Right hindlimb (tissue), 1 donor: ENCODE measurements at regions not wholly inside any gene's neighbourhood (a gene's known extent, or its start where the extent isn't known, plus 50 kb on each side); places are given as distances from the start of the nearest gene placed in this dataset.
"Not testable (repeated sequence)": the region's sequence is repeated elsewhere in the genome, so short reads cannot be mapped to it uniquely, and the experiment has no call there.

Experiments used
- DNase-seq: peaks from one replicate; pipeline ENCODE4 v3.0.0-alpha.2; 2018

GRCh38 chr17:22310717-22311686, 618.7 kb downstream of the KCNJ18 start:
- no peak for DNase-seq

GRCh38 chr17:22321001-22321400, 628.7 kb downstream of the KCNJ18 start:
- not testable (repeated sequence) for DNase-seq

DNA sequence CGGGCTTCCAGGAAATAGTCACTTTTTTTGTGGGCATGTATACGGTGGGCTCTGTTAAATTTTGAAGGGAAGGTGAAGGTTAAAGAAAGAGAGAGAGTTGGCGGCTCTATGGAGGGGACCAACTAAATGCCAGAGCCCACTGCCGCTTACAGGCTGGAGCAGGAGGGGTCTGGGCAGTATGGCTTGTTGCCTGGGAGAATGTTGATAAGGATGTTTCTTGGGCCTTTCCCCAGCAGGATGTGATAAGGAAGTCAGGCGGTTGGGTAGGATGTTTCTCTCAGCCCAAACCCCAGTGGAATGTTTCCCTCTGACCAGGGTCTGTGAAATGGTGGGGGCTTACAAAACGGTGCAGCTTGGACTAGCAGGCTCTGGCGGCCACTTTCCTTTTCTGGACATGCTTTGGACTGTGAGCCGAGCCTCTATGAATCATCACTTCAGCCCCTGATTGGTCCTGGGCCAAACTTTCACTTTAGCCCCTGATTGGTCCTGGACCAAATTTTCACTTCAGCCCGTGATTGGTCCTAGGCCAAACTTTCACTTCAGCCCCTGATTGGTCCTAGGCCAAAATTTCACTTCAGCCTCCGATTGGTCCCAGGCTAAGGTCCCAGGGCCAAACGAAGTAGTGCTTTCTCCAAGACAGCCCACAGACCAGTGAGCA, 630.7 kb downstream of the KCNJ18 start:
- DNase-seq: not testable (repeated sequence)

DNA sequence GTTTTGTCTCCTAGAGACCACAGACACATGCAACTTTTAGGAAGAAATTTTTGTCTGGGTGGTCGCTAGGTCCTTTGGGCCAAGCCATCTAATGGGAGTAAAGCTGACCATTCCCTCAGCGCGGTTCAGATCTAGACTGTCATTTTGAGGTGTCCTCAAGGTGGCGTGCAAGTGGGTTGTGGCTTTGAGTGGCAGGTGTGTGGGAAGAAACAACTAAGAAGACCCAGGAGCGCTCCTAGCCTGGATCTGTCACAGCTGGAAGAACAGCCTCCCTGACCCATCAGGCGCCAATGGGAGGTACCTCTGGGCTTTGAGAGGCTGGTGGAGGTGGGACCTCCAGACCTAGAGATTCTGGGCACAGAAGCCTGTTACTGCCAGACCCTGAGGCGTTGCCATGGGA, 645.1 kb downstream of the KCNJ18 start:
- no peak for DNase-seq

DNA sequence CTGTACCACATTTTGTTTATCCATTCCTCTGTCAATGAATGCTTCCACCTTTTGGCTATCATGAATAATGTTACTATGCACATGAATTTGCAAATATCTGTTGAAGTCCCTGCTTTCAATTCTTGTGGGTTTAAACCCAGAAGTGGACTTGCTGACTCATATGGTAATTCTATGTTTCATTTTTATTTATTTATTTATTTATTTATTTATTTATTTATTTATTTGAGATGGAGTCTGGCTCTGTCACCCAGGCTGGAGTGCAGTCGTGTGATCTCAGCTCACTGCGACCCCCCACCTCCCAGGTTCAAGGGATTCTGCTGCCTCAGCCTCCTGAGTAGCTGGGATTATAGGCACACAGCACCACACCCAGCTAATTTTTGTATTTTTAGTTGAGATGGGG, 664.3 kb downstream of the KCNJ18 start:
- not testable (repeated sequence) for DNase-seq

GRCh38 chr17:22370988-22371387, 678.7 kb downstream of the KCNJ18 start:
- DNase-seq: not testable (repeated sequence)

DNA sequence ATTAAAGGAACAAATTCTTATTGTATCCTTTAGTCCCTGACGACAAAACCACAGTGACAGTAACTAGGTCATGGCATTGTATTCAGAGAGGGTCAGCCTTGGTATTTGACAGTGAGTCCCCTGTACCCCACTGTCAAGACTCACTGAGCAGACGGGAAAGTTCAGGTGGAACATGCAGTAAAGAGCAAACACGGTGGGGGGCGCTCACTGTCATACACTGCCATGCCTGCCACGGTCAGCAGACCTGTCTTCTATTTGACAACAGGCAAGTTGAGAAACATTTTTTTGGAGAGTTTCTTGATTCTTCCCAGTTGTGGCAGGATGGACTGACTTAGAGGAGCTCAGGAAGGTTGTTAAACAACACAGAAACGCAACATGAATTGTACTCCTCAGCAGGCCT, 681.6 kb downstream of the KCNJ18 start:
- DNase-seq: no peak

GRCh38 chr17:22374741-22375140, 682.4 kb downstream of the KCNJ18 start:
- DNase-seq: no peak

DNA sequence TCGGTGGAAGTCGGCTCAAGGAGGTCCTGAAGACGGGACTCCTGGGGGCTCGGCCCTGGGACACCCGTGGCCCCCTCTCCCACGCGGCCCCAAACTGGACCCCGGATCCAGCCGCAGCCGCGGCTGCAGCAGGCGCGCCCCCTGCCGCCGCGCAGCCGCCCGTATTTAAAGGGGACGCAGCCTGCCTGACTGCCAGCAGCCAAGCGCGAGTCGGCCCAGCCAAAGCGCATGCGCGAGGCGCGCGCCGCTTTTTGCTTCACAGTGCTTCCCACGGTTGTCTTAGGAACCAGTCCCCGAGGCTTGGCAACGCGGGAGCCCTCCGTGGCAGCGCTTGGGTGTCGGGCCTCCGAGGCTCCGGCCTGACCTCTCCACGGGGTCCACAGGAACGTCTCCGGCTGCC, 684.4 kb downstream of the KCNJ18 start:
- not testable (repeated sequence) for DNase-seq

- not testable (repeated sequence) for DNase-seq
Observed at GRCh38 chr17:22378748-22379147, 686.4 kb downstream of the KCNJ18 start.

DNA sequence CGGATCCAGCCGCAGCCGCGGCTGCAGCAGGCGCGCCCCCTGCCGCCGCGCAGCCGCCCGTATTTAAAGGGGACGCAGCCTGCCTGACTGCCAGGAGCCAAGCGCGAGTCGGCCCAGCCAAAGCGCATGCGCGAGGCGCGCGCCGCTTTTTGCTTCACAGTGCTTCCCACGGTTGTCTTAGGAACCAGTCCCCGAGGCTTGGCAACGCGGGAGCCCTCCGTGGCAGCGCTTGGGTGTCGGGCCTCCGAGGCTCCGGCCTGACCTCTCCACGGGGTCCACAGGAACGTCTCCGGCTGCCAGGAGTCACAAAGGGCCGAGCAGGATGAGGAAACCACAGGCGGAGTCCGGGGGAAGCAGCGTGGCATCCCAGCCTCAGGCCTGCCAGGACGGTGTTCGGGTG, 689.3 kb downstream of the KCNJ18 start:
- not testable (repeated sequence) for DNase-seq

DNA sequence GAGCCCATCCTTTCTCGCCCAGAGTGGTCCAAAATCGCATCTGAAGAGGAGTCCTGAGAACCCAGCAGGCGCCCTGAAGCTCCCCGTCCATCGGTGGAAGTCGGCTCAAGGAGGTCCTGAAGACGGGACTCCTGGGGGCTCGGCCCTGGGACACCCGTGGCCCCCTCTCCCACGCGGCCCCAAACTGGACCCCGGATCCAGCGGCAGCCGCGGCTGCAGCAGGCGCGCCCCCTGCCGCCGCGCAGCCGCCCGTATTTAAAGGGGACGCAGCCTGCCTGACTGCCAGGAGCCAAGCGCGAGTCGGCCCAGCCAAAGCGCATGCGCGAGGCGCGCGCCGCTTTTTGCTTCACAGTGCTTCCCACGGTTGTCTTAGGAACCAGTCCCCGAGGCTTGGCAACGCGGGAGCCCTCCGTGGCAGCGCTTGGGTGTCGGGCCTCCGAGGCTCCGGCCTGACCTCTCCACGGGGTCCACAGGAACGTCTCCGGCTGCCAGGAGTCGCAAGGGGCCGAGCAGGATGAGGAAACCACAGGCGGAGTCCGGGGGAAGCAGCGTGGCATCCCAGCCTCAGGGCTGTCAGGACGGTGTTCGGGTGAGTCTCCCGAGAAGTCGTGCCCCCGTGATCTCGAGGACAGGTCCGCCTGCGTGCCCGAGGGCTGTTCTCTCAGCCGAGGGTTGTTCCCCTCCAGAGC, 691.6 kb downstream of the KCNJ18 start:
- not testable (repeated sequence) for DNase-seq

- DNase-seq: not testable (repeated sequence)
Observed at GRCh38 chr17:22384461-22384800, 692.1 kb downstream of the KCNJ18 start.

- not testable (repeated sequence) for DNase-seq
Observed at GRCh38 chr17:22398446-22398845, 706.1 kb downstream of the KCNJ18 start.

DNA sequence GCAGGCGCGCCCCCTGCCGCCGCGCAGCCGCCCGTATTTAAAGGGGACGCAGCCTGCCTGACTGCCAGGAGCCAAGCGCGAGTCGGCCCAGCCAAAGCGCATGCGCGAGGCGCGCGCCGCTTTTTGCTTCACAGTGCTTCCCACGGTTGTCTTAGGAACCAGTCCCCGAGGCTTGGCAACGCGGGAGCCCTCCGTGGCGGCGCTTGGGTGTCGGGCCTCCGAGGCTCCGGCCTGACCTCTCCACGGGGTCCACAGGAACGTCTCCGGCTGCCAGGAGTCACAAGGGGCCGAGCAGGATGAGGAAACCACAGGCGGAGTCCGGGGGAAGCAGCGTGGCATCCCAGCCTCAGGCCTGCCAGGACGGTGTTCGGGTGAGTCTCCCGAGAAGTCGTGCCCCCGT, 706.7 kb downstream of the KCNJ18 start:
- DNase-seq: not testable (repeated sequence)

DNA sequence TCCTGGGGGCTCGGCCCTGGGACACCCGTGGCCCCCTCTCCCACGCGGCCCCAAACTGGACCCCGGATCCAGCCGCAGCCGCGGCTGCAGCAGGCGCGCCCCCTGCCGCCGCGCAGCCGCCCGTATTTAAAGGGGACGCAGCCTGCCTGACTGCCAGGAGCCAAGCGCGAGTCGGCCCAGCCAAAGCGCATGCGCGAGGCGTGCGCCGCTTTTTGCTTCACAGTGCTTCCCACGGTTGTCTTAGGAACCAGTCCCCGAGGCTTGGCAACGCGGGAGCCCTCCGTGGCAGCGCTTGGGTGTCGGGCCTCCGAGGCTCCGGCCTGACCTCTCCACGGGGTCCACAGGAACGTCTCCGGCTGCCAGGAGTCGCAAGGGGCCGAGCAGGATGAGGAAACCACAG, 712.8 kb downstream of the KCNJ18 start:
- not testable (repeated sequence) for DNase-seq

GRCh38 chr17:22409160-22409751, 716.9 kb downstream of the KCNJ18 start:
- DNase-seq: no peak

DNA sequence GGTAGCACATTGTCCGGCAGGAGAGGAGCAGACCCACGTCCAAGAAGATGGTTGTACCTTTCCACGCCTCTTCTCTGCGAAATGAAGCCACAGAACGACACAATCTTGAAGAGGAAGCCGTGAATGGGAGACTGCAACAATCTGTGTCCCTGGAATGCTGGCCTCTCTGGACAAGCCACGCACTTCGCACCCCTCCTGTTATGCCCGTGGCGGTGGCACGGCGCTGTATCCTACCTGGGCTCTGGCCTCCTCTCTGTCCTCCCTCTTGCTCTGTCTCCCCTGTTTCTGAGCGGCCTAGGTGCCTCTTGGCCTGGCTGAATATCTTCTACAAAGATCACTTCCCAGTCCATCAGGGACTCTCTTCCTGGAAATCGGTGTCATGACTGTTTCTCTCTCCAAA, 717.8 kb downstream of the KCNJ18 start:
- no peak for DNase-seq

- no peak for DNase-seq
Observed at GRCh38 chr17:22411185-22411784, 719.0 kb downstream of the KCNJ18 start.

DNA sequence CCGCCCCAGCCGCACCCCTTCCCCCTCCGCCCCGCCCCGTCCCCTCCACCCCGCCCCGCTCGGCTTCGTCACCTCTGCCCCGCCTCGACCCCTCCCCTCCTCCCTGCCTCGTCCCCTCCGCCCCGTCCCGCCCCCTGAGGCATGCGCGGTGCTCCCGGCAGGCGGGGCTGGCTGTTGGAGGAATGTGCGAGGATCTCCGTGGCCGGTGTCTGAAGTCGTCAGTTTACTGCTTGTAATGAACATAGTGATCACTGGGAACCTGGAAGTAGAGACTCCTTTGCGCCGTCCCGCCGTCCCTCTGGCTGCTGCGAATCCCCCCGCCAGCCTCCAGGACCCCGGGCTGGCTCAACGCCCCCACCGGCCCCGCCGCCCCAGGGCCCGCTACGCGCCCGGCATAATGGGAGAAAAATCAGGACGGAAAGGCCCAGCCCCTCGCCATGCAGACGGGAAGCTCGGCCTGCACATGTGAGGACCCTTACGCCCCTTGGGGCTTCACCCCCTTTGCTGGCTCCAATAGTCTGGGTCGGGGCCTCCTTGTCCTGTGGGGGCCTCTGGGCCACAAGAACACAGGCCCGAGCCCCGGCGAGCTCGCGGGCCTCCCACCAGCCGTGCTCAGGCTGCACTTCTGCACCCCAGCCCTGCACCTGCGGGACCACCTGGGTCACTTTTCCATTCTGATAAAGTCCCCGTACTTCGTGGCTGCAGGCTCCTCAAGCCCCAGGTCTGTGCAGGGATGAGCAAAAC, 743.1 kb downstream of the KCNJ18 start:
- no peak for DNase-seq

- no peak for DNase-seq
Observed at GRCh38 chr17:22441776-22442175, 749.5 kb downstream of the KCNJ18 start.

DNA sequence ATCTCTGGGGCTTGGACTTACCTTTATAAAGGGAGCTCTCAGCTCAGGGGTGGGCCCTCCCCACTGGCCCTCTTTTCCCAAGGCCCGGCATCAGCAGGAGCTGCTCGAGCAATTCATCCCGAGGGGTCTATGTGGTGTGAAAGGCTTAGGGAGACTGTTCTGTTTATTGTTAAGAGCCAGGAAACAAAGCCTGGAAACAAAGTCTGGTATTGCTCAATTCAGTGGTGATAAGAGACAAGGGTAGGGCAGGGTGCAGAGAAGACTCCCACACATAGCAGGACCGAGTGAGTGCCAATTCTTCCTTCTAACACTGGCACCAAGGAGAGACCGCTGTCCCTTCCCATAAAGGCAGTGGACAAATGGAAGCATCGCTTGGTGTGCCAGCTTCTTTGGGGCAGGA, 750.7 kb downstream of the KCNJ18 start:
- DNase-seq: no peak
